ENCODE measurements at regions not wholly inside any gene's neighbourhood (a gene's known extent, or its start where the extent isn't known, plus 50 kb on each side); places are given as distances from the start of the nearest gene placed in this dataset.
"Not testable (repeated sequence)": the region's sequence is repeated elsewhere in the genome, so short reads cannot be mapped to it uniquely, and the experiment has no call there.

GRCh38 chr19:20465922-20466637 lies 99.5 kb downstream of the ZNF737 start:
- H3K27ac Mint-ChIP-seq; H3K4me3 ChIP-seq (ENCODE audit: low read length); H3K27me3 ChIP-seq (ENCODE audit: insufficient read depth, low read length, poor library complexity, severe bottlenecking); H3K27ac ChIP-seq (ENCODE audit: low read depth, low read length); H3K4me1 ChIP-seq (ENCODE audit: insufficient read depth, low read length); H3K9me3 Mint-ChIP-seq; H3K4me3 Mint-ChIP-seq; DNase-seq; CTCF ChIA-PET; H3K36me3 Mint-ChIP-seq; H3K9me3 ChIP-seq (ENCODE audit: low read length); H3K36me3 ChIP-seq (ENCODE audit: insufficient read depth, low read length); POLR2A ChIA-PET; H3K27me3 Mint-ChIP-seq; H3K4me1 Mint-ChIP-seq: not testable (repeated sequence)

DNA sequence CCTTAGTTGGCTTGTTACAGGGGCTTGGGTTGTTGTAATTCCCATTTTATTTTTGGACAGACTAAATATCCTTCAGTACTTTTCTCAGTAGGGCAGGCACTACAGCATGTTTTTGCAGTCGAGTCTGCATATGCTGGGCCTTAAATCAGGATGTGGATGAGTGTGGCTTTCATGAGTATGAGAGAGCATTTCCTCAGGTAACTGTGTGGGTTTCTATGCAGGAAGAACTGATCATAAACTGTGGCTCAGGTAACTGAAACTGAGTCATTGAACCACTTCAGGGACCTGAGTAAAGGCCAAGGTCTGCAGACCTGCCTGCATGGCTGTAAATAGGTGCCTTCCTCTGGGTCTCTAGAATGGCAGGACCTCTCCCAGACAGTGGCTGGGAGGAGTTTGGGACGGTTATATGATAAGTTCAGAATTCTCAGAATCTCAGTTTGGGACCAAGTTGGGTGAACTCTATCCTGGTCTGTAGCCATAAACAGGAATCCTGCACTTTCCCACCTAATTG lies 112.1 kb downstream of the ZNF737 start:
- H3K9me3 Mint-ChIP-seq: no peaks in the 10 kb centered on the region
- CTCF ChIA-PET: no interaction called here
- Histone ChIP-seq H3K4me3 (ENCODE audit: low read length) (no peak overlapping the region), H3K27ac (ENCODE audit: low read depth, low read length) (no peak overlapping the region), H3K4me1 (ENCODE audit: insufficient read depth, low read length) (peaks cover 4% of the 10 kb centered on the region), H3K9me3 (ENCODE audit: low read length) (no peaks in the 10 kb centered on the region), H3K36me3 (ENCODE audit: insufficient read depth, low read length) (no peaks in the 10 kb centered on the region), H3K27me3 (ENCODE audit: insufficient read depth, low read length, poor library complexity, severe bottlenecking) (no peaks in the 10 kb centered on the region)
- POLR2A ChIA-PET: no interaction called here
- H3K36me3 Mint-ChIP-seq: no peaks in the 10 kb centered on the region
- peak overlapping the region; percentile 8 to 84 (median 52) for H3K27ac Mint-ChIP-seq
- H3K4me3 Mint-ChIP-seq: peak overlapping the region in 2 of 7 donors; percentile 1 to 7
- no peak for DNase-seq
- peaks cover 11 to 13% (median 12%) of the 10 kb centered on the region in 3 donors for H3K4me1 Mint-ChIP-seq
- H3K27me3 Mint-ChIP-seq: no peaks in the 10 kb centered on the region

DNA sequence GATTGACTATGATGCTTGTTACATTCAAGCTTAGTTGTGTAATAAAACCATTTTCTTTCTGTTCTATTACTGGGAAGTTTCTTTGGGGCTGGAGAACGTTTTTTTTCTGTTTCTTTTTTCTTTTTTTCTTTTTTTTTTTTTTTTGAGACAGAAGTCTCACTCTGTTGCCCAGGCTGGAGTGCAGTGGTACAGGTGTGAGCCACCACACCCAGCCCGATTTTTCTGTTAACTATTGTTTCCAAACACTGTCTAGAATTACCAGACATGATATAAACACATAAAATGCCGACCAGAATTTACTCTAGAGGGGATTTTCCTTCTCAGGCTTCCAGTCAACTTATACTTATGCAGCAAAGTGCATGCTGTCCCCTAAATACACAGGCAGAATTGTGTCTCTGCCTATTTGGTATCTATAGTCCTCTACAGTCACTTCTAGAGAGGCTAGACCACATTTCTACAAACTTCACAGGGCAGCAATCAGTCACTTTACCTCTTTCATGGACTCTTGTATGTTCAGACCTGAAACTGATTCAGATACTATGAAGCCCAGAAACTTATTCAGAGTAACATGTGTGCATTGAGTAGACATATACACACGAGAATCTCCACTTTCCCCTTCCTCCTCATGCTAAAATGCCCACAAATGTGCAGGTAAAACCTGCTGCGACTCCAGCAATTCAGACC lies 121.2 kb downstream of the ZNF737 start:
- Histone ChIP-seq H3K4me3 (ENCODE audit: low read length) (no peak overlapping the region), H3K36me3 (ENCODE audit: insufficient read depth, low read length) (no peaks in the 10 kb centered on the region), H3K9me3 (ENCODE audit: low read length) (no peaks in the 10 kb centered on the region), H3K27me3 (ENCODE audit: insufficient read depth, low read length, poor library complexity, severe bottlenecking) (no peaks in the 10 kb centered on the region), H3K27ac (ENCODE audit: low read depth, low read length) (no peak overlapping the region), H3K4me1 (ENCODE audit: insufficient read depth, low read length) (no peaks in the 10 kb centered on the region)
- Mint-ChIP-seq H3K27ac (peak overlapping the region in 6 of 8 donors; percentile 6 to 93 (median 80)), H3K27me3 (peaks cover 0 to 5% of the 10 kb centered on the region in 2 donors), H3K4me1 (peaks cover 14 to 26% (median 18%) of the 10 kb centered on the region in 3 donors), H3K4me3 (peak overlapping the region in 4 of 7 donors; percentile 17 to 61 (median 60)), H3K36me3 (peaks cover 0 to 4% (median 0%) of the 10 kb centered on the region in 3 donors), H3K9me3 (peaks cover 0 to 3% (median 0%) of the 10 kb centered on the region in 5 donors)
- CTCF ChIA-PET: no interaction called here
- POLR2A ChIA-PET: no interaction called here
- peak in 1 of 5 donors; percentile 5 for DNase-seq

GRCh38 chr19:20432266-20432842 lies 133.2 kb downstream of the ZNF737 start:
- POLR2A ChIA-PET; H3K9me3 ChIP-seq (ENCODE audit: low read length); H3K27me3 Mint-ChIP-seq; H3K27me3 ChIP-seq (ENCODE audit: insufficient read depth, low read length, poor library complexity, severe bottlenecking); H3K27ac ChIP-seq (ENCODE audit: low read depth, low read length); CTCF ChIA-PET; H3K4me3 ChIP-seq (ENCODE audit: low read length); H3K36me3 ChIP-seq (ENCODE audit: insufficient read depth, low read length); DNase-seq; H3K4me3 Mint-ChIP-seq; H3K9me3 Mint-ChIP-seq; H3K4me1 ChIP-seq (ENCODE audit: insufficient read depth, low read length); H3K36me3 Mint-ChIP-seq; H3K27ac Mint-ChIP-seq; H3K4me1 Mint-ChIP-seq: not testable (repeated sequence)

DNA sequence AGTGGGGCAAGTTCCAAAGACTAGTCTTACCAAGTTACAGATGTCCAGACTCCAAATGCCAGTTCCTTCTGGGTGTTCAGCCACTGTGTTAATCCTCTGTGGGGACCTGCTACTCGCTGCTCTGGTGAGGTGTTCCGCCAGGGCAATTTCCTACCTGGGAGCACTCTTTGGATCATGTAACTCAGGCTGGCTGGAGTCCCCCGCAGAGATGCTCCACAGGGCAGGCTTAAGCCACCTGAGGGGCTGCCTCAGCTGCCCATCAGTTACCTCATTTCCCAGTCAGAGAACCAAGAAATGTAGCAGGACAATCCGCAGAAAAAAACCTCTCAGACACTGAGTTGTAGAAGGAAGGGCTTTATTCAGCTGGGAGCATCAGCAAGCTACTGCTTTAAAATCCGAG lies 133.8 kb downstream of the ZNF737 start:
- H3K4me3 Mint-ChIP-seq: no peak overlapping the region
- H3K36me3 Mint-ChIP-seq: no peaks in the 10 kb centered on the region
- no peaks in the 10 kb centered on the region for H3K9me3 Mint-ChIP-seq
- Histone ChIP-seq H3K27me3 (ENCODE audit: insufficient read depth, low read length, poor library complexity, severe bottlenecking) (no peaks in the 10 kb centered on the region), H3K27ac (ENCODE audit: low read depth, low read length) (no peak overlapping the region), H3K4me1 (ENCODE audit: insufficient read depth, low read length) (no peaks in the 10 kb centered on the region), H3K36me3 (ENCODE audit: insufficient read depth, low read length) (no peaks in the 10 kb centered on the region), H3K9me3 (ENCODE audit: low read length) (no peaks in the 10 kb centered on the region), H3K4me3 (ENCODE audit: low read length) (no peak overlapping the region)
- ChIA-PET CTCF (no interaction called here), POLR2A (no interaction called here)
- H3K27ac Mint-ChIP-seq: no peak overlapping the region
- no peaks in the 10 kb centered on the region for H3K27me3 Mint-ChIP-seq
- H3K4me1 Mint-ChIP-seq: no peaks in the 10 kb centered on the region
- no peak for DNase-seq

DNA sequence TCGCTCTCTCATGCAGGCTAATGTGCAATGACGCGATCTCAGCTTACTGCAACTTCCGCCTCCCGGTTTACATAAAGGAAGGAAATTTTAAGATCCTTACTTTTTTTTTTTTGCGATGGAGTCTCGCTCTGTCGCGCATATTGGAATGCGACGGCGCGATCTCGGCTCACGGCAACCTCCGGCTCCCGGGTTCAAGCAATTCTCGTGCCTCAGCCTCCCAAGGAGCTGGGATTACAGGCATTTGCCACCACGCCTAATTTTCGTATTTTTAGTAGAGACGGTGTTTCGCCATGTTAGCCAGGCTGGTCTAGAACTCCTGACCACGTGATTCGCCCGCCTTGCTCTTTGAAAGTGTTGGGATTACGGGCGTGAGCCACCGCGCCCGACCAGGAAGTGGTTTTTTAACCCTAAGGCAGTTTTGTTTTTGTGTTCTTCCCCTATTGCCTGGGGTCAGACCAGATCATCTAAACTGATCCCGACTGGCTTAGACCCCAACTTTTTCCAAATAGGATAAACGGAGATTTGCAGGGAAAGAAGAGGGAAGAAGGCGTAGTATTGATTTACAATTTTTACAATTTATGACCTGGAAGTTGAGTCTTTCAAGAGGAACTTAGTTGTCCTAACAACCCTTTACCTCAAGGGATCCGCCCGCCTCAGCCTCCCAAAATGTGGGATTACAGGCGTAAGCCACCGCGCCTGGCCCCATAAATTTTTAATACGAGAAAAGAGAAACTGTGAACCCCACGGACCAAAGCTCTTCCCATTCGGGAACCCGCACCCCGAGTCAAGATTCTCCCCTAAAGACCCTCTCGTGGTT lies 142.0 kb downstream of the ZNF737 start:
- Mint-ChIP-seq H3K4me1 (peaks cover 14 to 24% (median 21%) of the 10 kb centered on the region in 3 donors), H3K27me3 (peaks cover 0 to 4% of the 10 kb centered on the region in 2 donors), H3K36me3 (peaks cover 0 to 12% (median 2%) of the 10 kb centered on the region in 3 donors), H3K27ac (peak overlapping the region; percentile 65 to 96 (median 94)), H3K4me3 (peak overlapping the region; percentile 95 to 98 (median 97)), H3K9me3 (no peaks in the 10 kb centered on the region)
- peak overlapping the region; percentile 69 for H3K4me3 ChIP-seq (ENCODE audit: low read length)
- H3K9me3 ChIP-seq (ENCODE audit: low read length): no peaks in the 10 kb centered on the region
- no peak overlapping the region for H3K27ac ChIP-seq (ENCODE audit: low read depth, low read length)
- H3K36me3 ChIP-seq (ENCODE audit: insufficient read depth, low read length): no peaks in the 10 kb centered on the region
- POLR2A ChIA-PET: interaction anchor here (0.6 to 2.1 kb wide), 5 partner anchors 142 to 905 kb away, joined by 3 to 20 read pairs (median 6); partner anchors contain the start of genes ZNF430, ZNF626, ZNF708 and ZNF737
- H3K4me1 ChIP-seq (ENCODE audit: insufficient read depth, low read length): no peaks in the 10 kb centered on the region
- peak in 4 of 5 donors; percentile 3 to 35 (median 20) for DNase-seq
- CTCF ChIA-PET: interaction anchor here (1.4 kb wide), 1 partner anchor 142 kb away, joined by 6 read pairs; the partner anchor contains the start of gene ZNF737
- H3K27me3 ChIP-seq (ENCODE audit: insufficient read depth, low read length, poor library complexity, severe bottlenecking): no peaks in the 10 kb centered on the region

GRCh38 chr19:20422216-20423205 lies 143.1 kb downstream of the ZNF737 start:
- Histone ChIP-seq H3K27ac (ENCODE audit: low read depth, low read length) (no peak overlapping the region), H3K4me1 (ENCODE audit: insufficient read depth, low read length) (no peaks in the 10 kb centered on the region), H3K9me3 (ENCODE audit: low read length) (no peaks in the 10 kb centered on the region), H3K36me3 (ENCODE audit: insufficient read depth, low read length) (no peaks in the 10 kb centered on the region), H3K4me3 (ENCODE audit: low read length) (peak overlapping the region; percentile 69), H3K27me3 (ENCODE audit: insufficient read depth, low read length, poor library complexity, severe bottlenecking) (no peaks in the 10 kb centered on the region)
- Mint-ChIP-seq H3K36me3 (peaks cover 0 to 12% (median 2%) of the 10 kb centered on the region in 3 donors), H3K4me1 (peaks cover 14 to 24% (median 21%) of the 10 kb centered on the region in 3 donors), H3K27me3 (peaks cover 0 to 4% of the 10 kb centered on the region in 2 donors), H3K27ac (peak overlapping the region in 7 of 8 donors; percentile 11 to 96 (median 94)), H3K9me3 (no peaks in the 10 kb centered on the region), H3K4me3 (peak overlapping the region; percentile 95 to 98 (median 97))
- ChIA-PET POLR2A (interaction anchor here (0.6 to 0.8 kb wide), 2 partner anchors 239 to 757 kb away, joined by 4 to 6 read pairs; partner anchors contain the start of gene ZNF626), CTCF (no interaction called here)
- no peak for DNase-seq
